HCT116 (cell line): ENCODE measurements at regions not wholly inside any gene's neighbourhood (a gene's known extent, or its start where the extent isn't known, plus 50 kb on each side); places are given as distances from the start of the nearest gene placed in this dataset.

ENCODE experiments used
- ATAC-seq: fragments of 200-7000 bp; cut with Tn5 transposase; 2 replicates; pipeline ENCODE4 v1.9.1; 2020; ENCODE audit warnings: mild to moderate bottlenecking, moderate library complexity
- BruUV-seq: library from RNA; stranded (reverse); fragments of 400-500 nt; replicated peaks from 2 replicates; lab custom pipeline; 2021; lab: Mats Ljungman, UMichigan
- CTCF ChIA-PET: fragments of 300-600 bp; sonication (Branson Sonifier 250); formaldehyde crosslinking; loops from one replicate; lab custom pipeline; 2021; ENCODE audit warnings: antibody characterized with exemption; lab: Charles Lee
- POLR2A ChIA-PET: fragments of 300-600, 350-600 bp; sonication (Branson Sonifier 250); formaldehyde crosslinking; loops from one replicate; lab custom pipeline; 2021; ENCODE audit warnings: antibody characterized with exemption; lab: Charles Lee
- RAD21 ChIA-PET, 2 experiments: fragments of 300-600 bp; sonication (Branson Sonifier 250); formaldehyde crosslinking; loops; one replicate each; lab custom pipeline; 2023; ENCODE audit warnings: low total read pairs in 2 of 2; ENCODE audit not compliant: uncharacterized antibody in 2 of 2, unreplicated experiment in 2 of 2, low non-redundant PET in 1 of 2; lab: Charles Lee
- DNase-seq: peaks from one replicate; pipeline ENCODE4 v3.0.0-alpha.2; 2010; ENCODE audit warnings: low read depth, low spot score
- H2AFZ ChIP-seq: fragments of 200-600 bp; shearing (Covaris generic), sonication (generic); 2 replicates; pipeline ENCODE4 v1.6.1; 2017; ENCODE audit warnings: low read depth, mixed run types, mixed read lengths, antibody characterized with exemption, low read length; ENCODE audit not compliant: poor library complexity, severe bottlenecking
- H3K27ac ChIP-seq: 2 replicates; pipeline ENCODE4 v1.5.1; 2012; ENCODE audit warnings: low read depth, low read length
- H3K27me3 ChIP-seq: fragments of 200-600 bp; sonication (generic); 2 replicates; pipeline ENCODE4 v1.6.1; 2016; ENCODE audit warnings: mixed run types, low read length, mixed read lengths; ENCODE audit not compliant: insufficient read depth
- H3K36me3 ChIP-seq, 2 experiments: fragments of 200-500 bp in 1 of 2; fragments of 200-600 bp in 1 of 2; sonication (Bioruptor generic) in 1 of 2; sonication (generic) in 1 of 2; 2 replicates each; pipeline versions ENCODE4 v1.5.1 to v1.6.1; 2014 to 2016; ENCODE audit warnings: low read length in 2 of 2, inconsistent platforms in 1 of 2, mixed read lengths in 1 of 2, mixed run types in 1 of 2; ENCODE audit not compliant: insufficient read depth in 2 of 2, control insufficient read depth in 1 of 2
- H3K4me1 ChIP-seq, 2 experiments: fragments of 200-600 bp in 1 of 2; sonication (generic) in 1 of 2; 2 replicates each; pipeline versions ENCODE4 v1.5.1 to v1.6.1; 2012 to 2017; ENCODE audit warnings: low read length in 2 of 2, inconsistent platforms in 1 of 2, mild to moderate bottlenecking in 1 of 2, mixed read lengths in 1 of 2, mixed run types in 1 of 2, moderate library complexity in 1 of 2; ENCODE audit not compliant: insufficient read depth in 2 of 2, control insufficient read depth in 1 of 2
- H3K4me2 ChIP-seq: fragments of 200-600 bp; sonication (generic); 2 replicates; pipeline ENCODE4 v1.6.1; 2017; ENCODE audit warnings: mixed run types, low read length, mixed read lengths
- H3K4me3 ChIP-seq, 2 experiments: fragments of 200-600 bp in 1 of 2; sonication (generic) in 1 of 2; replicated peaks in 1 of 2; 2 replicates each; pipeline ENCODE4 v1.5.1; 2011 to 2016; ENCODE audit warnings: low read length in 2 of 2, control low read depth in 1 of 2, low read depth in 1 of 2, mild to moderate bottlenecking in 1 of 2, mixed read lengths in 1 of 2, mixed run types in 1 of 2
- H3K79me2 ChIP-seq: fragments of 200-600 bp; sonication (generic); 2 replicates; pipeline ENCODE4 v1.6.1; 2017; ENCODE audit warnings: mild to moderate bottlenecking, mixed run types, low read length, moderate library complexity, mixed read lengths; ENCODE audit not compliant: insufficient read depth
- H3K9ac ChIP-seq: fragments of 200-600 bp; sonication (generic); 2 replicates; pipeline ENCODE4 v1.6.1; 2016; ENCODE audit warnings: low read length, mixed read lengths
- H3K9me2 ChIP-seq: fragments of 200-600 bp; sonication (generic), shearing (Covaris generic); 2 replicates; pipeline ENCODE4 v1.6.1; 2017; ENCODE audit warnings: mixed run types, mild to moderate bottlenecking, moderate library complexity; ENCODE audit not compliant: insufficient read depth
- H3K9me3 ChIP-seq, 2 experiments: fragments of 200-500 bp in 1 of 2; fragments of 200-600 bp in 1 of 2; sonication (Bioruptor generic) in 1 of 2; sonication (generic) in 1 of 2; 2 replicates each; pipeline ENCODE4 v1.6.1; 2014 to 2017; ENCODE audit warnings: low read length in 2 of 2, mixed read lengths in 2 of 2, inconsistent platforms in 1 of 2, low read depth in 1 of 2, mild to moderate bottlenecking in 1 of 2, mixed run types in 1 of 2, moderate library complexity in 1 of 2; ENCODE audit not compliant: control insufficient read depth in 1 of 2, insufficient read depth in 1 of 2
- H4K20me1 ChIP-seq: fragments of 200-600 bp; sonication (generic), shearing (Covaris generic); 2 replicates; pipeline ENCODE4 v1.6.1; 2017; ENCODE audit warnings: mixed run types, mild to moderate bottlenecking, moderate library complexity; ENCODE audit not compliant: insufficient read depth
- ATF3 ChIP-seq: IDR thresholded peaks from 2 replicates; pipeline ENCODE4 v1.6.1; 2012
- CBX3 ChIP-seq: IDR thresholded peaks from 2 replicates; pipeline ENCODE4 v1.6.1; 2012; ENCODE audit warnings: low read depth
- CTCF ChIP-seq, 3 experiments: fragments of 200-600 bp in 1 of 3; sonication (generic) in 1 of 3; IDR thresholded peaks in 2 of 3; conservative IDR thresholded peaks in 1 of 3; 2 replicates each; pipeline ENCODE4 v1.5.1; 2012 to 2017; ENCODE audit warnings: low read depth in 2 of 3, low read length in 2 of 3, antibody characterized with exemption in 1 of 3, borderline replicate concordance in 1 of 3, control low read depth in 1 of 3, mild to moderate bottlenecking in 1 of 3, mixed read lengths in 1 of 3, mixed run types in 1 of 3, moderate library complexity in 1 of 3; ENCODE audit not compliant: insufficient read depth in 1 of 3
- EGR1 ChIP-seq: IDR thresholded peaks from 2 replicates; pipeline ENCODE4 v1.6.1; 2012; ENCODE audit warnings: low read depth
- ELF1 ChIP-seq: IDR thresholded peaks from 2 replicates; pipeline ENCODE4 v1.6.1; 2012; ENCODE audit warnings: low read depth, borderline replicate concordance
- EZH2 ChIP-seq: fragments of 200-600 bp; sonication (generic); IDR thresholded peaks from 2 replicates; pipeline ENCODE4 v1.6.1; 2017; ENCODE audit warnings: antibody characterized with exemption, mixed run types
- FOSL1 ChIP-seq: IDR thresholded peaks from 2 replicates; pipeline ENCODE4 v1.6.1; 2012; ENCODE audit warnings: low read depth
- JUND ChIP-seq: IDR thresholded peaks from 2 replicates; pipeline ENCODE4 v1.6.1; 2012
- POLR2A ChIP-seq: IDR thresholded peaks from 2 replicates; pipeline ENCODE4 v1.7.0; 2011; ENCODE audit warnings: borderline replicate concordance; ENCODE audit not compliant: insufficient read depth, insufficient read length; ENCODE audit errors: extremely low read depth
- POLR2AphosphoS5 ChIP-seq: IDR thresholded peaks from 2 replicates; pipeline ENCODE4 v1.6.1; 2011; ENCODE audit warnings: mild to moderate bottlenecking, low read depth, low read length, moderate library complexity
- SP1 ChIP-seq: IDR thresholded peaks from 2 replicates; pipeline ENCODE4 v1.6.1; 2012; ENCODE audit warnings: low read depth
- SRF ChIP-seq: IDR thresholded peaks from 2 replicates; pipeline ENCODE4 v1.6.1; 2012; ENCODE audit warnings: low read depth
- YY1 ChIP-seq: IDR thresholded peaks from 2 replicates; pipeline ENCODE4 v1.6.1; 2011; ENCODE audit warnings: low read length, low read depth, moderate library complexity, mild to moderate bottlenecking; ENCODE audit not compliant: insufficient replicate concordance; ENCODE audit errors: extremely low read depth
- ZBTB33 ChIP-seq: IDR thresholded peaks from 2 replicates; pipeline ENCODE4 v1.6.1; 2011; ENCODE audit warnings: mild to moderate bottlenecking, low read length, moderate library complexity; ENCODE audit not compliant: insufficient replicate concordance; ENCODE audit errors: extremely low read depth
- ZFX ChIP-seq: fragments of 450-650 bp; IDR thresholded peaks from 2 replicates; pipeline ENCODE4 v1.6.1; 2017
- ZNF274 ChIP-seq: fragments of 200-500 bp; sonication (Bioruptor generic); IDR thresholded peaks from 2 replicates; pipeline ENCODE4 v1.6.1; 2014; ENCODE audit warnings: mild to moderate bottlenecking, low read depth, low read length, inconsistent platforms
- intact Hi-C: fragments of 100-400 bp; cut with micrococcal nuclease; formaldehyde crosslinking; loops from 2 replicates; pipeline ENCODE4 v1.10.0; 2022

GRCh38 chr21:28754862-28755261, 237.8 kb downstream of the LTN1 start:
- no peaks in the 10 kb centered on the region for H3K27me3 ChIP-seq
- no peak for ATAC-seq
- ChIA-PET RAD21 (no interaction called here), POLR2A (no interaction called here), CTCF (interaction anchor here (1.5 kb wide), 1 partner anchor 10 kb away, joined by 3 read pairs; no protein-coding TSS in a partner anchor)
- no peak overlapping the region for H3K9ac ChIP-seq
- H3K9me2 ChIP-seq, result no peaks in the 10 kb centered on the region
- H3K9me3 ChIP-seq, result no peaks in the 10 kb centered on the region
- DNase-seq, result no peak
- TF ChIP-seq SRF, result no peak
- no peak for TF ChIP-seq EGR1
- TF ChIP-seq ZNF274, result no peak
- TF ChIP-seq EZH2, result no peak
- no peak for TF ChIP-seq ZFX
- no peak for TF ChIP-seq ZBTB33
- TF ChIP-seq JUND, result no peak
- TF ChIP-seq CTCF (IDR thresholded peaks at IDR 0.05 in 2 of 3, conservative IDR thresholded peaks at IDR 0.05 in 1 of 3; ENCODE audit: borderline replicate concordance in 1 of 3, insufficient read depth in 1 of 3, low read depth in 2 of 3, low read length in 2 of 3), result no peak
- TF ChIP-seq FOSL1, result no peak
- TF ChIP-seq CBX3, result no peak
- no peak for TF ChIP-seq YY1
- no peak for TF ChIP-seq ELF1
- no peak for TF ChIP-seq SP1
- no peak for TF ChIP-seq POLR2A
- no peak for TF ChIP-seq ATF3
- no peak for TF ChIP-seq POLR2AphosphoS5
- H3K4me2 ChIP-seq, result no peak overlapping the region
- no TSS peak for BruUV-seq
- intact Hi-C loops, result no loop called here
- no peaks in the 10 kb centered on the region for H3K36me3 ChIP-seq
- no peaks in the 10 kb centered on the region for H4K20me1 ChIP-seq
- H3K79me2 ChIP-seq, result no peaks in the 10 kb centered on the region
- H2AFZ ChIP-seq, result no peak overlapping the region
- no peaks in the 10 kb centered on the region for H3K4me1 ChIP-seq
- no peak overlapping the region for H3K4me3 ChIP-seq
- no peak overlapping the region for H3K27ac ChIP-seq
